Activated T-cell treated with anti-CD3 and anti-CD28 coated beads for 48 hours (primary cell): ENCODE measurements at regions not wholly inside any gene's neighbourhood (a gene's known extent, or its start where the extent isn't known, plus 50 kb on each side); places are given as distances from the start of the nearest gene placed in this dataset.
"Not testable (repeated sequence)": the region's sequence is repeated elsewhere in the genome, so short reads cannot be mapped to it uniquely, and the experiment has no call there.

Experiments used
- DNase-seq: peaks from one replicate; pipeline ENCODE4 v3.0.0-alpha.2; 2020; ENCODE audit warnings: low read depth

DNA sequence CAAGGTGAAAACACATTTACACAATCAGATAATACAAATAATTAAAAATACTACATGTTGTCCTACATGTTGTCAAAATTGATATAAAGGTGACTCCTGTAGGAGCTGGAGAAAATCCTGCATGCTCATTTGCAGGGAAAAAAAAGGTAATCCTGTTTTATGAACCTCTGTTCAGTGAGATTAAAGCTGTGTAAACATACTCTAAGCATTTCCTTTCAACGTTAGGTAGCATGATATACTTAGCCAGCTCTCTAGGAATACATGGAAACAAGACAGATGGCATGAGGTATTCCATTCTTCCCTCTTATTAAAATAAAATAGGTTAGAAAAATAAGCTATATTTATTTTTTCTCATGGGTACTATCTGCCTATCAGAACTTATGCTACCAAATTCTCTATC, 635.7 kb upstream of the FLRT2 start:
- DNase-seq, result no peak

DNA sequence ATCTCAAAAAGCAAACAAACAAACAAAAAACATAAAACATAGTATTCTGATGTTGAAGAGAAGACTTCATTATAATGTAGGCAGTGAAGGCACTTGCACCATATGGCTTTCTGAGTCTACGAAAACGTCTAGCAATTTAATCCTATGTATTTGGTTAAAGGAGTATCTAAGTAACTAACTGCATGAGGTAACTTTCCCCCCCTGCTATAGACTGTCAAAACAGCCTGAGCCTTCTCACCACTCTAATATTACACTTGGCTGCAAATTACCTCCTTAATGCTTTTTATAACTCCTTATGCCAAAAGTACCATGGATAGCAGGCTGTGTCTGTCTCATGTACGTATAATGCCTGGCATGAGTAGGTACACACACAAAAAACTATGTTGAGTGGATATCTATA, 607.6 kb upstream of the FLRT2 start:
- DNase-seq, result no peak

DNA sequence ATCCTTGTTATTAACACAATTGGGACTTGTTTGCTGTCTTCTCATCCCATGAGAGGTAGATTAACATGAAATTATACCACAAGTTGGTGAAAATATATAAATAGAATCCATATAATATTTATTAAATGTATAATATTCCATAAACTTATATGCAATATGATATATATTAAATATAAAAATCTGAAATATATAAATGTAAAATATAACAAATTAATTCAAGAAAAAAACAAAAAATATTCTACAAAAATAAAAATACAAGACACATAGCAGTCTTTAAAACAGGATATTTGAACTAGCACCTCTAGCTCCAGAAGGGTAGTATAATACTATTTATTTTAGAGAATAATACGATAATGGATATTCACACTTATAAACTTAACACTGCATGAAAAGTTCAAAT, 603.3 kb upstream of the FLRT2 start:
- DNase-seq, result no peak

DNA sequence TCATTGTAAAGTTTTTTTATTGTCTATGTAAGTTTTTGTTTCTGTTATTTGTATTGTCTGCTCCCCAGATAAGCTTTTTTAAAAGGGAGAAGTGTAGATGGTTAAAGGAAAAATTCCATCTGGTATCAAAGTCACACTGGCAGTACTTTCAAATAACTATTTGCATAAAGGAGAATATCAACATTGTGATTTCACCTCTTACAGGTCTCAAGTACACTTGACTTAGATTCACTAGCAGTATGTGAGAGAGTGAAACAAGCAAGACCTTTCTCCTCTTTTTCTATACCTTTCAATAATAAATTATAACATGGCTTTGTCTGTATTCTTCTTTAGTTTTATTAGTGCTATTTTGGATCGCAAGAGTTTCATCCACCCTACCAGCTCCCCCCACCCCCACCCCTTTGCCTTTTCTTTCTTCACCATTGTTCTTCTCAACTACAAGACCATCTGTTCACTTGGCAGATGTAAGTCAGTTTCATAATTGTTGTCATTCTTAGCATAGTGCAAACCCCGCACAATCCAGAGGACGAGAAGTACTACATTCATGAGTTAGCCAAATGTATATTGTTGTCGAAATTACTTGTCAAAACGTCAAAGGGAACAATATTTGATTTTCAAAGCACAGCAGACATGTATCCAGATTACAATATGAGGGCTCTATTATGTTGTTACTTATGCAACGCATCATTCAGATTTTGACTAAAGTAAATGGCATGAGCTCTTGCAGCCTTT, 602.7 kb upstream of the FLRT2 start:
- no peak for DNase-seq

DNA sequence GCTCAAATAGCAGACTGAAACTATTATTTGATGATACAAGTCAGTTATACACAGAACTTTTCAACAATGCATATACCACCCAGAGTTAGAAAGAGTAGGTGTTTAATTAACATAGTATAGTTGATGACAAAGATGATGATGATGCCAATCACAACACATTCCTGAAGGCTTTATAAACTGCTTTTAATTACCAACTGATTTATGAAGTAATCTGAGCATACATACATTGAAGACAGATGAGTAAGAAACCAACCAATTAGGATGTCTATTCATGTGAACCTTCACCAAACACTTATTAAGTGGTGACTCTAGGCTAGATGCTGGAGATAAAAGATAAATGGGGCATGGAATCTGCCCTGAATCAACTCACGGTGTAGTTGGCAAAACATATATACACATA, 600.9 kb upstream of the FLRT2 start:
- DNase-seq, result no peak

DNA sequence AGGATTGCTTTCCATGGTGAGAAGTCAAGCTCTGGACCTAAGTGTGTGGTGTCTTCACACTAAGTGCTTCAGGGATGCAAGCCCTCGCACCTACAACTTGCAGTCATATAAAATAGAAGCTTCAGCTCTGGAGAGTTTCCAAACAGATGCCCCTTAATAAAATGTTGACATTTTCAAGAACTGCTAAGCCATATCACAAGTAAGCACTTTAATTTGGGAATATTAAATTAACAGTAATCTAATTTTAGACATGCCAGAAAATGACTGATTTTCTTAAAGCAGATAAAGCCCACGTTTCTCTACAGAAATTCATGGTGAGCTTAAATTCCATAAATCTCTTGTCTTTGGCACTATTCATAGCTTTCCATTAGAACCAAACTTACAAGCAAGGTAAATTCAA, 600.1 kb upstream of the FLRT2 start:
- no peak for DNase-seq

DNA sequence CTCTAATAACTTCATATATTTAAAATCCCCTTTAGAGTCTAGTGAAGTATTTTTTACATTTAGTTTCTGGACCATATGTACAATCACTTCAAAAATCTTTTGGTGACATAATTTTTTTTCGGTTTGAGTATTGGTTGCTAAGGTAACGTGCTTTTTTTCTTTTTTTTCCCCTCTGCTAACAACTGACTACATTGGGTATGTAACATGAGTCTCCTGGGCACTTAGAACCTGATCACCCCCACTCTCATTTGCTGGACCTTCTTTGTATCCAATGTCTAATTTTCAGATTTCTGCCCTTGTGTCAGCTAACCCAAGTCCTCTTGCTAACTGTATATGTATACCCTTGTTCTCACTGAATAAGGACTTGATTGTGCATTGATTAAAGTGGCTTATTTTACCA, 592.9 kb upstream of the FLRT2 start:
- DNase-seq, result no peak

DNA sequence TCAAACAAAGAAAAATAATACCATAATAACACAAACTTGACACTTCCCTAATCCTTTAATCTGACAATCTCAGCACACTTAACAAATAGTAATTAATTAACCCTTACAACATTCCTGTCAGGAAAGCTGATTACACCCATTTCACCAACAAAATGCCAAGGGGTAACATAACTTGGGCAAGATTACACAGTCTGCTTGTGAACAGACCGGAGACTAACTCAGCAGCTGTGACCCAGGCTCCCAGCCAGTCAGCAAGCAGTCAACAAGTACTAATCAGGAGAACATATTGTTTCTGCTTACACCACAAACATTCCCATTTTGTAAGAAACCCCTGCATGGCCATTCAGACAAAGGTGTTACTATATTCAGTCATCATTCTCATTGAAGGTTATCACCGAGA, 592.5 kb upstream of the FLRT2 start:
- no peak for DNase-seq

DNA sequence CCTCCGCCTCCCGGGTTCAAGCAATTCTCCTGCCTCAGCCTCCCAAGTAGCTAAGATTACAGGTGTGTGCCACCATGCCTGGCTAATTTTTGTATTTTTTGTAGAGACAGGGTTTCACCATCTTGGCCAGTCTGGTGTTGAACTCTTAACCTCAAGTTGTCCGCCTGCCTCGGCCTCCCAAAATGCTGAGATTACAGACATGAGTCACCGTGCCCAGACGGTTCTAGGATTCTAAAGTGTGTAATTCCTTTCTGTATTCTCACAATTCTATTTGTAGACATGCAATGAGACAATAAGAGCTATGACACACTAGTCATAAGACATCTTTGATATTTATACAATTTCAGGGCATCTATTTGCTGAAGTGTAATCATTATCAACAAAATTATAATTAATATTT, 585.0 kb upstream of the FLRT2 start:
- not testable (repeated sequence) for DNase-seq

DNA sequence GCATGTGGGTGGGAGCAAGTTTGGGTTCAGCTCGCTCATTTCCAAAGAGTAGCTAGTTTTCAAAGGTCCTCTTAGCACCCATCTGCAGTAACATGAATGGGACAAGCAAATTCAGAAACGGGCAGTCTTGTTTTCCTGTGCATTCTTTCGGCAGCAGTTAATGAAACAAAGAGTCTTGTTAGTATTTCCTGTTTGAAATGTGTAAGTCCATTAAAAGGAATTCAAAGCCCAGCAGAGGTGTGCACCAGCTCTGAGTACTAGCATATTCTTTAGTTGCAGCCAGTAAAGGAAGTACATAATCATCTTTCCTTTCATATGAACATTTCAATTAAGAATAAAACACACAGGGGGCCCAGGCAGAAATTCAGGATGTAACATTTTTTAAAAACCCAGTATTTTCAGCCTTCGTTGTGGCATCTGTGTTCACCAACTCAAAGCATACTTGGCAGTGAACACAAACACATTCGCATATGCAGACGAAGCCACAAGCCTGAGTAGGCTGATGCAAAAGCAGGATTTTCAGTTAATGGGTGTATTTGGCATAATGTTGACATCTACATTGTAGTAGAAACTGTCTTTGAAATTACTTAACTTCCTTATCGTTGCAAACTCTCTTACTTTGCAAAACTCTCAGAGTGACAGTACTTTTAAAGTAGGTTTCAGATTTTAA, 570.0 kb upstream of the FLRT2 start:
- DNase-seq, result no peak

DNA sequence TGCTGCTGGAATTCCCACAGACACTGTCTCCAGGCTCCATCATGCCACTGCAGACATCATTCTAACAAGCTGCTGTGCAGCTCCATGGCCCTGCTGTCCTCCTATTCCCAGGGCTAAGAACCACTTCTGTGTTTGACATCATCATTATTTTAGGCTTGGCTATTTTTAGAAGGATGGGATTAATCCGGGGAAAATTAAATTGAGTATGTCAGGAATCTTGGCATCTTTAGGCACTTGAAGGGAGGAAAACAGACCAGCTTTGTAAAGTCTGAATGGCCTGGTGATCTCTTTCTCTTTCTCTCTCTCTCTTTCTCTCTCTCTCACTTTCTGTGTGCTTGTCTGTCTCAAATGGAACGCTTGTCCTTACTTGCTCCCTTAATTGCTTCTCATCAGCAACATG, 568.3 kb upstream of the FLRT2 start:
- no peak for DNase-seq

DNA sequence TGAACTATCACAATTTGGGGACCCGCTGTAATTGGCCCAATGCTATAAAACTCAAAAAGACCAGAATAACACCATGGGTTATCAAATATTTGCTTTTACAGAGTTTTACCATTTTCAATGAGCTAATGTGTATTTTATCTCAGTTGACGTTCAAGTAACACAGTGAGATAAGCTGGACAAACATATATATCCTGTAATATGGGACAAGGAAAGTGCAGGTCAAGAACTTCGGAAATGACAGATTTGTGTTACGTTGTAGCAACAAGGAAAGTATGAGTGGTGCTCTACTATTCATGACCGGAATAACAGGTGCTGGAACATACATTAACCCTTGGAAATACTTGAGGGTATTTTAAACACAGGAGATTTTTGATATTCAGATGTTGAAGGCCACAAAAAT, 566.4 kb upstream of the FLRT2 start:
- DNase-seq, result no peak

DNA sequence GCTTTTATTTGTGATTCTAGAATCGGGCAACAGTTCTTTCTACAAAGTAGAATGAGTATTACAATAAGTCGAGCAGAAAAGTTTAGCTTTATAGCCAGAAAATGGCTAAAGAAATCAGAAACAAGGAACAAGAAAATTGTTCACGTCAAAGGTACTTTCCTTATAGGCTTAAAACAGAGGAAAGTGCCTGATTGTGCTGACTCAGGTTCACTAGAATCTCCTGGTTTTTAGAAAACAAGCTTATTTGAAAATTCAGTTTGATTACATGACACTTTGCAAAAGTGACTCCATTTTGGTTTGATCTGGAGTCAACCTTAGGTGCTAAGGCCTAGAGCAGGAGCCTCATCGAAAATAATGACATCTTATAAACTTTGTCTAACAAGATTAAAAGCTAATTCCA, 564.7 kb upstream of the FLRT2 start:
- DNase-seq, result no peak

DNA sequence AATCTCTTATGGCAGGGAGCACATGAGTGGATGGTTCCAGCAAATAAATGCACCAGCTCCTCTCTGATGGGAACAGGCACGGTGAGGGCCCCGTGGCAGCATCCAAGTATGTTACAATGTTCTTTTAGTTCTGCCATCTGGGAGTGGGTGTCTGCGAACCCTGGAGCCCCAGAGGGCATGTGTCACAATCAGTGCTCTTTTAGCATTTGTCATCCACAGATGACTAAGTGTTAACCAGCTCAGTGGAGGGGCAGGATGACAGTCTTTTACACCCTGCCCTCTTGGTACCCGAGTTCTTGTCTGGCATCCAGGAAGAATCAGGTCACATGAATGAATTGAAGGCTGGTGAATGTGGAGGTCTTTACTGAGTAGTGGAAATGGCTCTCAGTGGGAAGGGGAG, 560.4 kb upstream of the FLRT2 start:
- DNase-seq, result no peak

DNA sequence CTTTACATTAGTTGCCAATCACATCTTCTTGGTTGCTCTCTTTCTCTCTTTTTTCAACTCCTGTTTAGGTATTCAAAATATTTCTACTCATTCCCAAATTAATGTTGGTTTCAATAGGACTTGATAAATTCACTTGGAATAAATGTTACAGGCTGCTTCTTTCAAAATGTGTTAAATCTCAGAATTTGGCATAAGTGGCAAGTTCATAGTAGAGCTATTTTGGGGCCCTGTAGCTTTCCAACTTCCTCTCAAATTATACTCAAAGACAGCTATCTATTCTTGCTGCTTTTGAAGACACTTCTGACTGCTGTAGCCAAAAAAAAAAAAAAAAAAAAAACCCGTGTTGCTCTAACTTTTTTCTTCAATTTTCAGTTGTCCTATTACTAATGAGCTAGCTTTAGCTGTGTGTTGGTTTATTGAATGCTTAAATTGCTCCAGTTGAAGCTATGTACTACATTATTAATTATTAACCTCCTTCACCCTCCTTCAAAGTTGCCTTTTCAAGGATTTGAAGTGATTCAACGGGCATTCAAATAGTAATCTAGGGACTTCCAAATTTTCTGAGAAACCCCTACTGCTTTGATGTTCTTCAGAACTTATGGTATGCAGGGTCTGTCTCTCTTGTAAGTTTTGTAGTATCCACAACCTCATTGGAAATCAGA, 554.6 kb upstream of the FLRT2 start:
- no peak for DNase-seq

DNA sequence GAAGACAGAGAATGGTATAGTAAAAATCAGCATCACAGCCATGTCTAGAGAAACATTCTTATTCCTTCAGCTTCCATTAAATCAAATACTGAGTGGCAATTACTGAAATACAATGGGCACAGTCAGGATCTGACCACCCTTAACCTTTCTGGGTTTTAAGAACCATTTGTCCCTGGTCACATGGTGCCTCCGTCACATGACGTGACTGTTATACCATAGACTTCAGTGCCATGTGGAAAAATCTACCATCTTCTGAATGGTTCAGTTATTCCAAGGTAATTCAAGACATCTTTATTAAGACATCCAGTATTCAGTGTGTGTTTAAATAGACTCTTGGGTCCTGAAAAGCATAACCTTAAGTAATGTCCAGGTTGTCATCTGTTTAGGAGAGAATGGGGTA, 553.1 kb upstream of the FLRT2 start:
- DNase-seq, result no peak

DNA sequence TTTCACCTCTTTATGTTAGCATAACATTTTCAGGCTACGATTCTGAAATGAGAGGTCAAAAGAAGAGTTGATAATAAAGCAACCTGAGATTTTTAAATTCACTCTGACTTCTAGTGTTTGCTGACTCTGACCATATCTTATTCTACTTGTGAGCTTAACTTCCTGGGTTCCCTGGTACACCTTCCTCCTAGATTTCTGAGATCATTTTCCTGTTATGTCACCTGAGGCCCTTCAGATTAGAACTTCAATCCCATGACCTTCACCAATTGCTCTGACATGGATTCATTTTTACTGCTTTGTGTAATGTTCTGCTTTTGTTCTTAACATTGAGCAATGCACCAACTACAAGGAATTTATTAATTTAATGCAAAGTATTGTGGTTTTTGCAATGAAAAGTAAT, 542.9 kb upstream of the FLRT2 start:
- no peak for DNase-seq

DNA sequence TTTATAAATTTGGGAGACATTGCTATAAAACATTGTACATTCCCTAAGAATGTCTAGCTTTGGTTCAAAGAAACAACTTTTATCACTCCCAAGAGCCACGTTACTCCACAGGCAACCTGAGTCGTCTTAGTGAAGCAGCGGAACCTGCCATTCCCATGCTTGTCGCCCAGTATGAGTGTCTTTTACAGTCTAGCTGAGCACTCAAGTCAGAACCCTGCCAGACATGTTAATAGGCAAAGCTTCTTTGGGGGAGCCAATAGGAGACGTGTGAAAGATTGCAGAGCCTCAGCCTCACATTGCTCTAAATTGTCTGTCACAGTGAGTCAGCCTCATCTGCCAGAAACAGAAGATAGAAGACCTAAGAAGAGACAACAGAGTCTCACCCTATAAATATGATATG, 541.6 kb upstream of the FLRT2 start:
- no peak for DNase-seq

DNA sequence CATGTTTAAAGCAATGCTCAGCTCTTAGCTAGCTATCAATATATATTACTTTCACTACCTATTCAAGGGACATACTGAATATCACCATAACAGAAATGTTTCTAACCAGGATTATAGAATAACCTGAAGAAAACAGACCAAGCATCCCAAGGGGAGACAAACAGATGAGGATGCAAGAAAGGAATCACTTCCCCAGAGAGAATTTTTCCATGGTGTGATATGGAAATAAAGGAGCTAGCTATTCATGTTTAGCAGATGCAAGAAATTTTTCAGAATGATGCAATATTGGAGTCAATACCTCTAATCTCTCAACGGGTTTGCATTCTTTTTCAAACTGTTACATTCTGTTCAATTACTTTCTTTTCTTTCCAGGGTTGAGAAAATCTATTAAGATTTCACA, 538.9 kb upstream of the FLRT2 start:
- no peak for DNase-seq

DNA sequence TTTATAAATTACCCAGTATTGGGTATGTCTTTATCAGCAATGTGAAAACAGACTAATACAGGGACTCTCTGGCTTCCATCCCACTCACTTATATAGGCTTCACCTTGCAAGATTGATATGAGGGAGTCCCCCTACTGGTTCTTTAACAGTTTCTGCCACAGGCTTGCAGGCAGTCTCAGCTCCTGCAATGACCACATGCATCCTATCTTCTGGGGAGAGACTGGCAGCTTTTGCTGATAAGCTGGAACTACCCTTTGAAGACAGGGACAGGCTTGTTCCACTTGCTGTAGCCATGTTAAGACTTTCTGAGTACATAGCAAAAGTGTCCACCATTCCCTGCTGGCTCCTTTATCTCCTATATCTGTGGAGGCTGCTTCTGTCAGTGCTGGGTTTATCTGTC, 531.7 kb upstream of the FLRT2 start:
- no peak for DNase-seq

DNA sequence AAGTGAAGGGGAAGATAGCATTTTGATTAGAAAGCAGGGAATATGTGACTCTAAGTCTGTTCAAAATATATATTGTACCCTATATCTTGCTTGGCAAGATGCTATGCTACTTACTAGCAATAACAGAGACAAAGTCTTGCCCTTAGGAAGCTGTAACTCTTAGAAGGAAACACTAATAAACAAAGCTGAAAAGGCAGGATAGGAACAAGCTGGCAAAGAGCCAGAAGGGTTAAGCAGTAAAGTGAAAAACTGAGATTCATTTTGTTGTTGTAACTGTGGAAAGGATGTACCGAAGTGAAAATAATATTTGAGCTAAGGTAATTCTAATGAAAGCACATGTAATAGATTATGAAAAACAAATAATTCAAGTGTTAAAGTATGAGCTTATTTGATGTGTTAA, 527.1 kb upstream of the FLRT2 start:
- no peak for DNase-seq

DNA sequence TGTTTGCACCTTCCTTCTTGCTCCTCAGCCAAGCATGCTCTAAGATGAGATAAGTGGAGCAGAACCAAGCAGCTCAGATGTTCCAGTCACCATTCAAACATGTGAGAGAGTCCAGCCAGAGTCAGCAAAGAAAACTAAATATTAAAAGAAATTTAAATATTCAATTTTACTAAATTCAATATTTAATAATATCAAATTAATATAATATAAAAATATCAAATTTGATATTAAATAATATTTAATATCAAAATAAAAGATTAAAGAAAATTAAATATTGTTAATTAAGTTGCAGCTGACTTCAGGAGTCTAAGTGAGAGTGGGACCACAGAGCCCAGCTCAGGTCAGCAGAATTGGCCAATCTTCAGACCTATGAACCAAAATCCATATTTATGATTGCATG, 526.1 kb upstream of the FLRT2 start:
- no peak for DNase-seq

DNA sequence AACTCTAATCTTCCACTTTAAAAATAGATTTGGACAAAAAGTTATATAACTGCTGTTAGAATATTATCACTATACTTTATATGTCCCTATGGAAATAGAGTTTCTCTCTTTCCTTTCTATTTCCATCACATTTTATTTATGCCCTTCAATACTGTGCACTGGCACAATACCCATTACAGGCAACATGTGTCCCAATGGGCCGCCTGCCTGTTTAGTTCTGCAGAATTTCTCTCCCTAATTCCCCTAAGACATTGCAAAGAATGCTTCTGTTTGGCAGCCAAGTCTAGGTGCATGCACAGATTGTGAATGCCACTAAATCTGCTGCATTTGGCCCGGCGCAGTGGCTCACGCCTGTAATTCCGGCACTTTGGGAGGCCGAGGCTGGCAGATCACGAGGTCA, 520.4 kb upstream of the FLRT2 start:
- no peak for DNase-seq

DNA sequence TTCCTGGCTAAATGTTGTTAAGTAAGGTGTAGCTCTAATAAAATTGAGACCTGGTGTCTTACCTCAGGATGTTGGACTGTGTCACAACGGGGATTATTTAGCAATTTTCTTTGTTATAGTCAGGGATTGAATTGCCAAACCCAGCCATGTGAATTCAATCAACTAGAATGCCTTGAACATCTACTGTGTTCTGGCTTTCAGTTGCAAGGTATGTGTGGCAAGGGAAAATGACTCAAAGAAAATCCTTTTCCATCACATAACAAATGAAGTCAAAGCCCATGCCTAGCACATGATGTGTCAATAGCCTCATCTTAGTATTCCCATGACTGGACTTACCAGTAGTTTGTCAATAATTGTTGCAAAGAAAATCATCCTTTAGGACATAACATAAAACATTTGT, 519.8 kb upstream of the FLRT2 start:
- DNase-seq, result no peak
